GM06990 (cell line): ENCODE measurements at regions not wholly inside any gene's neighbourhood (a gene's known extent, or its start where the extent isn't known, plus 50 kb on each side); places are given as distances from the start of the nearest gene placed in this dataset.

Experiments used
- DNase-seq: peaks from one replicate; pipeline ENCODE4 v3.0.0-alpha.2; 2011; ENCODE audit not compliant: insufficient read length; ENCODE audit errors: extremely low read depth
- H3K27me3 ChIP-seq: replicated peaks from 2 replicates; pipeline ENCODE4 v1.6.0; 2011; ENCODE audit warnings: low read length; ENCODE audit not compliant: control insufficient read depth, insufficient read depth
- H3K36me3 ChIP-seq: 2 replicates; pipeline ENCODE4 v1.5.1; 2011; ENCODE audit warnings: low read length; ENCODE audit not compliant: control insufficient read depth, insufficient read depth
- H3K4me3 ChIP-seq: replicated peaks from 2 replicates; pipeline ENCODE4 v1.5.1; 2011; ENCODE audit warnings: low read depth, mild to moderate bottlenecking, control low read depth, low read length
- CTCF ChIP-seq: IDR thresholded peaks from 2 replicates; pipeline ENCODE4 v1.5.1; 2011; ENCODE audit warnings: low read length, control low read depth, mild to moderate bottlenecking, inconsistent platforms; ENCODE audit not compliant: insufficient read depth, poor library complexity, severe bottlenecking

GRCh38 chr16:25637236-25637635 lies 54.5 kb upstream of the HS3ST4 start:
- H3K4me3 ChIP-seq = no peak overlapping the region
- H3K36me3 ChIP-seq = no peaks in the 10 kb centered on the region
- DNase-seq = no peak
- no peaks in the 10 kb centered on the region; the same call in 1 of the 2 replicates for H3K27me3 ChIP-seq
- TF ChIP-seq CTCF = no peak

GRCh38 chr16:25636662-25637061 lies 55.1 kb upstream of the HS3ST4 start:
- Histone ChIP-seq H3K27me3 (no peaks in the 10 kb centered on the region; the same call in 1 of the 2 replicates), H3K36me3 (no peaks in the 10 kb centered on the region), H3K4me3 (no peak overlapping the region)
- TF ChIP-seq CTCF = no peak
- DNase-seq = no peak

- Histone ChIP-seq H3K27me3 (no peaks in the 10 kb centered on the region; the same call in 1 of the 2 replicates), H3K36me3 (no peaks in the 10 kb centered on the region), H3K4me3 (no peak overlapping the region)
- DNase-seq = no peak
- TF ChIP-seq CTCF = no peak
These were observed 56.3 kb upstream of the HS3ST4 start for GRCh38 chr16:25635454-25635853.

- Histone ChIP-seq H3K4me3 (no peak overlapping the region), H3K36me3 (no peaks in the 10 kb centered on the region), H3K27me3 (no peaks in the 10 kb centered on the region)
- DNase-seq = no peak
- no peak for TF ChIP-seq CTCF
These were observed 58.2 kb upstream of the HS3ST4 start for GRCh38 chr16:25633549-25633948.

GRCh38 chr16:25628766-25629165 lies 63.0 kb upstream of the HS3ST4 start:
- no peak for TF ChIP-seq CTCF
- H3K4me3 ChIP-seq = no peak overlapping the region
- no peaks in the 10 kb centered on the region for H3K27me3 ChIP-seq
- no peak for DNase-seq
- no peaks in the 10 kb centered on the region for H3K36me3 ChIP-seq

GRCh38 chr16:25627641-25628040 lies 64.1 kb upstream of the HS3ST4 start:
- DNase-seq = no peak
- no peak for TF ChIP-seq CTCF
- Histone ChIP-seq H3K4me3 (no peak overlapping the region), H3K36me3 (no peaks in the 10 kb centered on the region), H3K27me3 (no peaks in the 10 kb centered on the region)
